Uterus (tissue), 2 donors: ENCODE measurements at regions not wholly inside any gene's neighbourhood (a gene's known extent, or its start where the extent isn't known, plus 50 kb on each side); places are given as distances from the start of the nearest gene placed in this dataset.

Experiments
- CTCF ChIP-seq, 4 experiments: fragments of 200-600 bp in 2 of 4; fragments of 450-650 bp in 2 of 4; sonication (generic) in 2 of 4; IDR thresholded peaks; one replicate each; pipeline ENCODE4 v1.5.1; 2016 to 2019; ENCODE audit warnings: antibody characterized with exemption in 4 of 4, mild to moderate bottlenecking in 2 of 4, moderate library complexity in 1 of 4
- POLR2A ChIP-seq, 2 donors: fragments of 450-650 bp; IDR thresholded peaks; one replicate each; pipeline ENCODE4 v1.6.1; 2016; ENCODE audit warnings: antibody characterized with exemption in 2 of 2, mild to moderate bottlenecking in 1 of 2, moderate library complexity in 1 of 2

- TF ChIP-seq CTCF (IDR thresholded peaks at IDR 0.05) (no peak), POLR2A (IDR thresholded peaks at IDR 0.05) (no peak)
These were observed 227.7 kb upstream of the HES1 start for GRCh38 chr3:193908181-193908744.
